Activated CD8-positive, alpha-beta memory T cell treated with anti-CD3 and anti-CD28 coated beads for 4 hours (primary cell): ENCODE measurements at regions not wholly inside any gene's neighbourhood (a gene's known extent, or its start where the extent isn't known, plus 50 kb on each side); places are given as distances from the start of the nearest gene placed in this dataset.
A peak's percentile ranks its signal among the peaks of the same experiment; 100 is the strongest.

Experiments used
- DNase-seq, 2 donors: peaks; one replicate each; pipeline ENCODE4 v3.0.0-alpha.2; 2020; ENCODE audit warnings: low read depth in 2 of 2

GRCh38 chr1:221430152-221430960 is 311.5 kb downstream of the DUSP10 start:
- no peak for DNase-seq

DNA sequence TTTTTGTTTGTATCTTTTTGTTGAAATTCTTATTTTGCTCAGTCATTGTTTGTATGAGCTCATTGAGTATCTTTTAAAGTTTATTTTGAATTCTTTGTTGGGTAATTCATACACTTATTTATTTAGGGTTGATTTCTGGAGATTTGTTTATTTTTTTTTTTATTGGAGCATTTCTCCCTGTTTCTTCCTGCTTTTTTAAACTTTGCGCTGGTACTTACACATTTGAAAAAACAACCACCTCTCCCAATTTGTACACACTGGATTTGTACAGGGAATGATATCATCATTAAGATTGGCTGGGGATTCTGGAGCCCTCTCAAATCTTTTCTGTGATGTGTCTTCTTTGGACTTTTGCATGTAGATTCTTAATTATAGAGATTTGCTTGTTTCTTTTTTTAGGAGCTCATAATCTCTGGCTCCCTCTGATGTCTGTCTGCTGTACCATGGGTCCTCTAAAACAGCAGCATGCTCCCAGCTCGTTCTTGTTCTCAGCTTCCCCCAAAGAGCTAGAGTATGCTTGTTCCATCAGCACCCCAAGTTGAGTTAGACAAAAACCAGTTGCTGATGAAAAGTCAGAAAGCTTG is 310.7 kb downstream of the DUSP10 start:
- no peak for DNase-seq

DNA sequence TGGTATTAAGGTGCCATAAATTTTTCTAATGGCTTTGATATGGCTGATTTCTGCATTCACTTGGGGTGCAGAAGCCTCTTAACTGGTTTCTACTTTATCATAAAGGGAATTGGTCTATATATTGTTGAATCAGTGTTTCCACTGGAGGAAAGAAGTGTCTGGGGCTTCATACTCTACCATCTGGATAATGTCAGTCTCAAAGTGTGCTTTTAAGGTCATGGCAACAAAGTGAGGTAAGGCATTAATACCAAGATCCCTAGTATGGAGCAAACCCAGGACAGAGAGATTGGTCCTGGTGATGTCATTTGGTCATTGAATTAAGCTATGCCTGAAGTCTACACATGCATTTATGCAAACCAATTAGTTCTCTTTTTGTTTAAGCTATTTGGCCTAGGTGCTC is 309.9 kb downstream of the DUSP10 start:
- DNase-seq = no peak

DNA sequence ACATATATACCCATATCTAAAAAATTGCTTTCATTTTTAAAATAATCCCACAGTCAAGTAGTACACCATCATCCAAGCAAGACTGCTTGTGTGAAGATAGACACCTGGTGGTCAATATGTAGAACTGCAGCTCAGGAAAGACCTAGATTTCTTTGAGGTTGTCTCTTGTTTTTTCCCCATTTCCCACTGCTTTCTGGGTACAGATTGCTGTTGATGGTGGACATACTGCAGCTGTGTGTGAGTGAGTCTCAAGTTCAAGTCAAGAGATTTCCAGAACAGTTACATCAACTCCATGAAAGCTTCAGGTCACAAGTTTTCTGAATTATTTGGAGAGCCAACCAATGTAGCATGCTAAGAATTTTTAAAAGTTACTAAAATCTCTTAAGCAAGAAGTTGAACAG is 306.4 kb downstream of the DUSP10 start:
- no peak for DNase-seq

GRCh38 chr1:221437171-221437570 is 304.7 kb downstream of the DUSP10 start:
- DNase-seq = no peak

- DNase-seq = no peak
Measured at GRCh38 chr1:221437926-221438325, 304.0 kb downstream of the DUSP10 start.

DNA sequence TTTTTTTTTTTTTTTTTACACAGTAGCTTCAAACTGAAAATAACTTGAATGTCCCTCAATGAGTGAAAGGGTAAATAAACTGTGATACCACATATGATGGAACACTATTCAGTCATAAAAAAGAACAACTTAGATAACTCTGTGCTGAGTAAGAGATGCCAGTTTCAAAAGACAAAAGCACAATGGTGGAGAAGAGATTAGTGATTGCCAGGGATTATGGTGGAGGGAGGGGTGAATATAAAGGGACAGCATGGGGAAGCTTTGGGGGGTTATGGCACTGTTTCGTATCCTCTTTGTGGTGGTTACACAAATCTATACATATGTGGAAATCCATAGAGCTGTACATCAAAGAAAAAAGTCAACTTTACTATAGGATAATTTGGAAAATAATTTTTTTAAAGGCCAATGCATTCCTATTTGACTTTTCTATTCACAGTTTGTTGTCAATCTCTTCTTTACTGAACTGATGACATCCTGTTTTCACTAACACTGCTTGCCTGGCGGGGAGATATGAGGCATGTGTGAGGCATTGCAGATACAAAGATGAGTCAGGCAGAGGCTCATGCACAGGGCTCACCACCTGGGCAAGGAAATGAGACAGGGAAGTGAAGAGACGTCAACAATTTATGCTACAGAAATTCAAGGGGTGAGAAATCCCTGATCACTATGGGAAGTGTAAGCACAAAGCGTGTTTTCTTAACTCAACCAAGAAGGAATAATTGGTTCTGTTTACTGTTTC is 302.7 kb downstream of the DUSP10 start:
- peak; percentile 20 to 52 for DNase-seq

GRCh38 chr1:221439747-221440501 is 302.0 kb downstream of the DUSP10 start:
- DNase-seq = peak in 1 of 2 donors; percentile 28

DNA sequence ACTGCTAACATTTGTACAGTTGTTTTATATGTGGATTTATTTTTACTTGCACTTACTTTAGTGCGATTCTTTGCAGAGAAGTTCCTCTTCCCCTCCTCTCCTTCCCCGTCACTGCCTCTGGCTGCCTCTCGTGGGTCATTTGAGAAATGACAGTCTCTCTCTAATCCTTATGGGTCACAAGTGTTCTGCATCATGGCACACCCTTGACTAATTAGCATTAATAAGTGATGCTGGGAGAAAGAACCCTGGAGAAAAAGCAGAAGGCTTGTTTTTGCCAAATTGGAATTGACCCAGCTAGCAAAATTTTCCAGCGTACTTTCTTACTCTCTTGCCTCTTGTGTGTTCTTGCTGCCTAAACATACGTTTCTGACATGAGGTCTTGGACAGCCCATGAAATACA is 301.2 kb downstream of the DUSP10 start:
- no peak for DNase-seq

DNA sequence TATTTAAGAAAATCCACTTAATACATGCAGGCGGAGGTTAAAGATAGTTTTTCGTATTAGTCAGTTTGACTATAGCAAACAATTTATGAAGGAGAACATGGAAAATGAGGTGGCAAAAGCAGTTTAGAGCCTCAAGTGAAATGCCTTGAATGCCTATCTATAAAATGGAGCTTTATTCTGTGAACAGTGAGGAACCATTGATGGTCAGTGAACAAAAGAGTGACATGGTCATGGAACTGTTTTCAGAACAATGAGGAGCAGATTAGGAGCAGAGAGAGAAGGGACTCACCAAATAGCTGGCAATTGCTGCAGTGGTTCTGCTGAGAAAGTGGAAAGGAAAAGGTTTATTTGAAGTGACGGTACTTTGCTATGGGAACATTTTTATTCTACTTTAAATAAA is 299.8 kb downstream of the DUSP10 start:
- DNase-seq = no peak

DNA sequence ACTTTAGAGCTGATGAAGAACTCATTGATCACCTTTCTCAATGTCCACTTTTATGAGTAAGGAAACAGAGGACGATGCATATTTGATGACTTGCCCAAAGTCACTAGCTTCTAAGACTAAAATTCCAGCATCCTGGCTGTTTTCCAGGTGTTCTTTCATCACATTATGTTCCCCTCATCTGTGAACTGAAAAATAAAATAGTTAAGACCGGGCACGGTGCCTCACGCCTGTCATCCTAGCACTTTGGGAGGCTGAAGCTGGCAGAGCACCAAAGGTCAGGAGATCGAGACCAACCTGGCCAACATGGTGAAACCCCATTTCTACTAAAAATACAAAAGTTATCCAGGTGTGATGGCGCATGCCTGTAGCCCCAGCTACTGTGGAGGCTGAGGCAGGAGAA is 297.5 kb downstream of the DUSP10 start:
- no peak for DNase-seq

DNA sequence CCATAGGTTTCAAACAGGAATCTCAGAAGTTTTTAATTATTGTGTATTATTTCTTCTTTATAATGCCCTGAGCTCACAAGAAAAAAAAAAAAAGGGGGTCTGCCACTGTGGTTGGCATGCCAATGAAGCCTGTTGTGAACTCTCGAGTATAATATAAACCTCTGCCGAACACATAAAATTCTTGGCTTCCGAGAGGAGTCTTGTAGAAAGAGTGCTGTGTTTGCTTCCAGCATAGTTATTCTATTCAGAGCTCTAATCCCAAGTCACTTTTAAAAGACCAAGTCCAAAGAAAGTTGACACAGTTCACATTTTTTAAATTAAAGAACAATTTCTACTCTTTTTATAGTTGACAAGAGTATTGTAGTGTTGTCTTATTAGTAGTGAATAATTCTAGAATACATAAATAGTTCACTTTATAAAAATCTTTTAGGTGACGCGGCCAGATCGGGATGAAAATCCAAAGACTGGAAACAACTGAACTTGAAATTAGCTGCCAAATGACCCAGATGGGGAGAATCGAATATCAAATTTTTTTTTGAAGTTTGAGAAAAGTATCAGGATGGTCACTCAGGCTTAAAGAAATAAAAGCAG is 293.2 kb downstream of the DUSP10 start:
- DNase-seq = no peak

GRCh38 chr1:221449194-221449593 is 292.7 kb downstream of the DUSP10 start:
- DNase-seq = no peak

GRCh38 chr1:221449801-221450470 is 292.0 kb downstream of the DUSP10 start:
- DNase-seq = no peak

- DNase-seq = no peak
Measured at GRCh38 chr1:221451741-221452140, 290.1 kb downstream of the DUSP10 start.

DNA sequence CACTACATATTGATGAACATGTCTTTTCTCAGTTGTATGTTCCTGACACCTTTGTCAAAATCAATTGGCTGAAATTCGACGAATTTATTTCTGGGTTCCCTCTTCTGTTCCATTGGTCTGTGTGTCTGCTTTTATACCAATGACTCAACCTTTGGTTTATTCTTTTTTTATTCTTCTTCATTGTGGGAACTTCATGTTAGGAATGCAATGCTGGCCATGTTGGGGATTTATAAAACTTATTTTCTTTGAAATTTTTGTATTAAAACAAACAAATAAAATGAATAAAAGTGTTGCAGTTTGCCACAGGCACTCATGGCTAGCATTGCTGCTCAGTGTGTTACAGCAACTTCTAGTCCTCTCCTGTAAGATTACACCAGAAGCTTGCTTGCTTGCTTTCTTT is 287.8 kb downstream of the DUSP10 start:
- DNase-seq = no peak

GRCh38 chr1:221456918-221457317 is 285.0 kb downstream of the DUSP10 start:
- no peak for DNase-seq

DNA sequence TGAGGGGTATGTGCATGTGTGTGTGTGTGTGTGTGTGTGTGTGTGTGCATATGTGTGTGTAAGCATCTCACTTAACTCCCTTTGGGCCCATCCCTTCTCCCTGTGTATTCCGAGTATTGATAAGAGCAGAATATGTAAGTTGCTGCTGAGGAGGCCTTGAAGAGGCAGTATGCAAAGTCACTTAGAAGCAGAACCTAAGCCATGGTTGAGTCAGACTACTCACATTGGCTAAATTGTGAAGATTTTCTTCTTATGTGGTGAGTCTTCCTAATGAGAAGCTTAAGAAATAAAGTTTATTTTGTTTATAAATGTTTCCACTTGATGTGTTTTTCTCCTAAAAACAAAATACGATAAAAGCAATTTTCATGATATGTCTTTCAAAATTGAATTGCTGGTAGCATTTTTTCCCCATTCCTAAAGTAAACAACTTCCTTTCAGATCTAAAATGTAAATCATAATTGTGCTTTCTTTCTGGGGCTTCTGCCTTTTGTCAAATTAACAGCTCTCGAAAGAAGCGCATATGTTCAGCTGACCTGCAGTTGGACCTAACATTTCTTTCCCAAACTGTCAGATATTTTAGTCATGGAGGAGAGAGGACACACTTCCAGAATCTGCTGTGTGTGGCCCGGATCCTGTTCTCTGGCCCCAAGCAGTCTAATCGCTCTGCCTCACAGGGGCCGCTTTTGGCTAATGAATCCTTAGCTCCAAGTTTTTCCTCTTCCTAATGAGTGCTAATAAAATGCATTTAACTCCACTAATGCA is 284.0 kb downstream of the DUSP10 start:
- DNase-seq = no peak

DNA sequence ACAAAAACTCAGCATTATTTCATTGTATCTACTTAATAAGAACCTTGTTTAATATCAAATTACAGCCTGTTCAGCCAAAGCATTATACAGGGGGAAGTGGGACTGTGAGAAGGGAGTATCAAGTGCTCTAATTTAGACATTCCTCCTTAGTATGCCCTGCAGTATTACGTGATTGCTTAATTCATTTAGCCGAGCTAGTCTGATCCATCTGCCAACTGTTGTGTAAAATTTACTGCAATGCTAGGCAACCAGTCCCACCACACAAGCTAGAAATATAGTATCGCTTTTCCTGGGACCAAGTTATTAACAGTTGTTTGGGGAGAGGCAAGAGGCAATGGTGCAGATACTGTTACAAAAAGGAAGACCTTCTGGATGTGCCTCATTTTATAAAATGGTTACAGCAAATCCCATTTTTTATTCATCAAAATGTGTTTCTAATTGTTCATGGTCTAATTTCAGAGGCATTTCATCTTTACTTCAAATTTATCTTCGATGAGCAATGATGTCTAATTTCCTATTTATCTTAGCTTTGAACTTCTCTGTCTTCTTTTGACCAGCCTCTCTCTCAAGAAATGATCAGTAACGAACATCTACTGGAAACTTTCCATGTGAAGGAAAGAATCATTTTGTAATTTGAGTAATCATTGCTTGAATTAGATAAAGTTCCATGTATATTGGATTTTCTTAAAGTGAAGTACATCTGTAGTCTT is 283.3 kb downstream of the DUSP10 start:
- DNase-seq = no peak

DNA sequence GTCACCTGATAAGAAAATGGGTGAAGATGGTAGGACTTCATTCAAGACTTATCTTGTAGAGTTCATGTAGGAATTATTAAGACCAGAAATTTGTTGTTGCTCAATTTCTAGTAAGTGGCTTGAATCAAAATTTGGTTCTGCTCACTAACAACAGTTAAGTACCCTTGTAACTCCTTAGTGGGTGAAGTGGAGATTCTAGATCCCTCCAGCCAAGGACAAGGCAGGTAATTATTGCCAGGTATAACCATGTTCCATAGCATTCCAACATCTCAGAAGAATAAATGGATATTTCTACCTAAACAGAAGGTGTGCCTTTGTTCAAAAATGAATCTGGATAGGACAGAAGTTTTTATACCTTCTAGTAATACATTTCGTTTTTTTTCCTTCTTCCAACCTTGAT is 282.3 kb downstream of the DUSP10 start:
- DNase-seq = no peak
